GM23248 (cell line): ENCODE measurements at regions not wholly inside any gene's neighbourhood (a gene's known extent, or its start where the extent isn't known, plus 50 kb on each side); places are given as distances from the start of the nearest gene placed in this dataset.

Source experiments
- DNase-seq: peaks from one replicate; pipeline ENCODE4 v3.0.0-alpha.2; 2015
- H2AFZ ChIP-seq: fragments of 200-600 bp; sonication (generic); 2 replicates; pipeline ENCODE4 v1.6.1; 2016; ENCODE audit warnings: antibody characterized with exemption
- H3F3A ChIP-seq: fragments of 200-600 bp; sonication (generic); 2 replicates; pipeline ENCODE4 v1.6.1; 2016; ENCODE audit warnings: mild to moderate bottlenecking, antibody characterized with exemption, mixed run types; ENCODE audit not compliant: insufficient read depth
- H3K27ac ChIP-seq: fragments of 200-600 bp; sonication (generic); 2 replicates; pipeline ENCODE4 v1.5.1; 2016; ENCODE audit warnings: mild to moderate bottlenecking
- H3K27me3 ChIP-seq: fragments of 200-600 bp; sonication (generic); replicated peaks from 2 replicates; pipeline ENCODE4 v1.6.1; 2016; ENCODE audit warnings: mild to moderate bottlenecking; ENCODE audit not compliant: insufficient read depth
- H3K36me3 ChIP-seq: fragments of 200-600 bp; sonication (generic); 2 replicates; pipeline ENCODE4 v1.6.1; 2016; ENCODE audit warnings: low read depth, mild to moderate bottlenecking
- H3K4me1 ChIP-seq: fragments of 200-600 bp; sonication (generic); 2 replicates; pipeline ENCODE4 v1.6.1; 2016; ENCODE audit warnings: mild to moderate bottlenecking; ENCODE audit not compliant: insufficient read depth
- H3K4me2 ChIP-seq: fragments of 200-600 bp; sonication (generic); one replicate; pipeline ENCODE4 v1.6.1; 2016; ENCODE audit warnings: mild to moderate bottlenecking; ENCODE audit not compliant: unreplicated experiment
- H3K4me3 ChIP-seq: fragments of 200-600 bp; sonication (generic); 2 replicates; pipeline ENCODE4 v1.5.1; 2016; ENCODE audit warnings: mild to moderate bottlenecking
- H3K79me2 ChIP-seq: fragments of 200-600 bp; sonication (generic); 2 replicates; pipeline ENCODE4 v1.6.1; 2016; ENCODE audit warnings: mild to moderate bottlenecking; ENCODE audit not compliant: insufficient read depth
- H3K9ac ChIP-seq: fragments of 200-600 bp; sonication (generic); 2 replicates; pipeline ENCODE4 v1.6.1; 2016; ENCODE audit warnings: mild to moderate bottlenecking
- H3K9me2 ChIP-seq: fragments of 200-600 bp; sonication (generic); 2 replicates; pipeline ENCODE4 v1.6.1; 2016; ENCODE audit warnings: mixed run types, mild to moderate bottlenecking, moderate library complexity; ENCODE audit not compliant: insufficient read depth
- H3K9me3 ChIP-seq: fragments of 200-600 bp; sonication (generic); one replicate; pipeline ENCODE4 v1.6.1; 2017; ENCODE audit warnings: low read depth
- H4K20me1 ChIP-seq: fragments of 200-600 bp; sonication (generic); 2 replicates; pipeline ENCODE4 v1.6.0; 2016; ENCODE audit not compliant: insufficient read depth
- EZH2 ChIP-seq: fragments of 200-600 bp; sonication (generic); IDR thresholded peaks from 2 replicates; pipeline ENCODE4 v1.6.1; 2018; ENCODE audit warnings: antibody characterized with exemption, mild to moderate bottlenecking; ENCODE audit not compliant: insufficient read depth, poor library complexity, severe bottlenecking
- EZH2phosphoT487 ChIP-seq: fragments of 200-600 bp; sonication (generic); IDR thresholded peaks from 2 replicates; pipeline ENCODE4 v1.6.1; 2018; ENCODE audit warnings: antibody characterized with exemption, moderate library complexity, mild to moderate bottlenecking, low read depth; ENCODE audit not compliant: insufficient read depth
- WGBS, 2 experiments: methylation state at CpG; one replicate each; pipeline ENCODE4 v1.1.6; 2015 to 2017; ENCODE audit warnings: low lambda C conversion rate in 2 of 2, low coverage in 1 of 2; ENCODE audit errors: missing lambda C conversion rate in 2 of 2; 5-methylcytosine and 5-hydroxymethylcytosine counted together
- in situ Hi-C: fragments of 300-500 bp; cut with MboI; formaldehyde crosslinking; loops from 2 replicates; pipeline ENCODE4 v1.15.0; 2020

DNA sequence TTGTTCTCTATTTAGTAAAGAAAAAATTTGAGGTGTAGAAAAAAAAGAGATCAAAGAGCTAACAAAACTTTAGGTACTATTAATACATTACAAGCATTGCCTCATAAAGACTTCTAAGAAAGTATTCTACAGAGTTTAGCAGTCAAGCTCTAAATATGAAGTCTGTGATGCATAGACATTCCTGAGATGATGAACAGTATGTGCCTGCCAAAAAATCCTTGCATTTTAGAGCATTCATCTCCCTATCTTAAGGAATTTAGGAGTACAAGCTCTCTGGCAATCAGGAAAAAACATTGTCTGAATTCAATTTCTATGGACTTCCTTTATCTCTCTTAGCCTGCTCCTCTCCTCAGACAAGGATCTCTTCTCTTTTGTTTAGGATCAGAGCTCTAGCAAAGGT, 202.6 kb upstream of the LRFN5 start:
- no peak for TF ChIP-seq EZH2phosphoT487
- no peak for TF ChIP-seq EZH2

DNA sequence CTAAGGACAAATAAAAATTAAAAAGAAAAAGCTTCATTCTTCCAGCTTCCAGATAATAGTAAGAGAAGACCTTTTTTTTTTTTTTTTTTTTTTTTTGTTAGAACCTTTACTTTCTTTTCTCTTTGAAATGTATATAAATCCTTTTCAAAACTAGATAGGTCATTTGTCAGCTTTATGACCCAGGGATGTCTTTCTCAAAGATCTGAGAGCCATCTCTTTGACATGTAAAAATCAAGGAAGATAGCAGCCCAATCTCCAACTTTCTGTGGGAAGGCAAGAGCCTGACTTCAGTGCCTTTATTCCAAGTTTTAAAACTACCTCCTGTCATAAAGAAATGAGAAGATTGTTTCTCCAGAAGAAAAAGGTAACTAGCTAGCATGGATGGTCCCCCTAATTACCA, 203.3 kb upstream of the LRFN5 start:
- DNase-seq = no peak
- Histone ChIP-seq H3K36me3 (no peaks in the 10 kb centered on the region), H3F3A (no peaks in the 10 kb centered on the region), H3K27ac (no peak overlapping the region), H4K20me1 (no peaks in the 10 kb centered on the region), H3K4me3 (no peak overlapping the region), H3K4me2 (no peak overlapping the region), H3K9me2 (no peaks in the 10 kb centered on the region), H3K4me1 (no peaks in the 10 kb centered on the region), H3K79me2 (no peaks in the 10 kb centered on the region), H3K9me3 (no peaks in the 10 kb centered on the region), H2AFZ (no peak overlapping the region), H3K9ac (no peak overlapping the region), H3K27me3 (no peaks in the 10 kb centered on the region)
- TF ChIP-seq EZH2 (no peak), EZH2phosphoT487 (no peak)
- in situ Hi-C loops = no loop called here

More for the DNA sequence above, 202.6 kb upstream of the LRFN5 start:
- Histone ChIP-seq H2AFZ (no peak overlapping the region), H3K9me2 (no peaks in the 10 kb centered on the region), H3K27me3 (no peaks in the 10 kb centered on the region), H3K4me3 (no peak overlapping the region), H3K9me3 (no peaks in the 10 kb centered on the region), H3K4me1 (no peaks in the 10 kb centered on the region), H3K79me2 (no peaks in the 10 kb centered on the region), H4K20me1 (no peaks in the 10 kb centered on the region), H3K27ac (no peak overlapping the region), H3K4me2 (no peak overlapping the region), H3F3A (no peaks in the 10 kb centered on the region), H3K9ac (no peak overlapping the region), H3K36me3 (no peaks in the 10 kb centered on the region)
- in situ Hi-C loops = no loop called here
- no peak for DNase-seq

DNA sequence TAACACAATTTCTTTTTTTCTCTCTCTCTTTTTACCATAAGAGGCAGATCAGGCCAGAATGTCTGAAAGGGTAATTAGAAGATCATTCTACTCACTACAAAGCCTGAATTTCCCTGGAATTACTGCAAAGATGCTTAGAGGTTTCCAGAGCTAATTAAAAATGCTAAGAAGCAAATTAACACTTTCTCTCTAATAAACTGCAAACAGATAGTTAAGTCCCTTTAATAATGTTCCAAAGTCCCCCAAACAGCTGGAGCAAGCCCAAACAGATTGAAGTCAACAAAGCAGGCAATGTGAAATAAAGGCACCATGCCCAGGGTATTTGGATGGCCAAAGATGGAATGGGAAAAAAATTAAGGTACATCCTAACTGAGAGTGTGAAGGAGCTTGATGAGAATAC, 208.8 kb upstream of the LRFN5 start:
- TF ChIP-seq EZH2phosphoT487 = no peak
- no peak for TF ChIP-seq EZH2
- in situ Hi-C loops = no loop called here
- H3F3A ChIP-seq = no peaks in the 10 kb centered on the region
- H3K4me2 ChIP-seq = no peak overlapping the region
- H3K9ac ChIP-seq = no peak overlapping the region
- no peaks in the 10 kb centered on the region for H3K9me3 ChIP-seq
- H3K9me2 ChIP-seq = no peaks in the 10 kb centered on the region
- H3K4me1 ChIP-seq = no peaks in the 10 kb centered on the region
- no peaks in the 10 kb centered on the region for H3K79me2 ChIP-seq
- no peak overlapping the region for H2AFZ ChIP-seq
- H3K4me3 ChIP-seq = no peak overlapping the region
- no peak for DNase-seq
- H4K20me1 ChIP-seq = no peaks in the 10 kb centered on the region
- no peaks in the 10 kb centered on the region for H3K27me3 ChIP-seq
- H3K27ac ChIP-seq = no peak overlapping the region
- H3K36me3 ChIP-seq = no peaks in the 10 kb centered on the region

DNA sequence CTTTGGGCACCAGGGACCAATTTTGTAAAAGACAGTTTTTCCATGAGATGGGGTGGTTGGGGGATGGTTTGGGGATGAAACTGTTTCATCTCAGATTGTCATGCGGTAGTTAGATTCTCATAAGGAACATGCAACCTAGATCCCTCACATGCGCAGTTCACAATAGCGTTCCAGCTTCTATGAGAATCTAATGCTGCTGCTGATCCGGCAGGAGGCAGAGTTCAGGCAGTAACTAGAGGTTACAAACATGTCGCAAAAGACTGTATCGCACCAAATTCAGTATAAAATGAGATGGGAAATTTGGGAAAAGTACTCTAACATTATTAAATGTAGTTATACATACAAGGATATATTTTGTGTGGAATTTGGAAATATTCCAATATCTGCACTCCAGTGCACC, 213.2 kb upstream of the LRFN5 start:
- in situ Hi-C loops = no loop called here
- H3K4me1 ChIP-seq = no peaks in the 10 kb centered on the region
- WGBS, 2 experiments = 60 to 61% methylated on average over 6 of the region's 6 CpGs
- TF ChIP-seq EZH2phosphoT487 (no peak), EZH2 (no peak)
- H3K9ac ChIP-seq = no peak overlapping the region
- DNase-seq = no peak
- no peaks in the 10 kb centered on the region for H3K9me3 ChIP-seq
- no peaks in the 10 kb centered on the region for H3F3A ChIP-seq
- no peak overlapping the region for H3K4me3 ChIP-seq
- no peaks in the 10 kb centered on the region for H4K20me1 ChIP-seq
- H3K27me3 ChIP-seq = no peaks in the 10 kb centered on the region
- H3K79me2 ChIP-seq = no peaks in the 10 kb centered on the region
- H3K9me2 ChIP-seq = no peaks in the 10 kb centered on the region
- H2AFZ ChIP-seq = no peak overlapping the region
- H3K27ac ChIP-seq = no peak overlapping the region
- no peaks in the 10 kb centered on the region for H3K36me3 ChIP-seq
- H3K4me2 ChIP-seq = no peak overlapping the region

DNA sequence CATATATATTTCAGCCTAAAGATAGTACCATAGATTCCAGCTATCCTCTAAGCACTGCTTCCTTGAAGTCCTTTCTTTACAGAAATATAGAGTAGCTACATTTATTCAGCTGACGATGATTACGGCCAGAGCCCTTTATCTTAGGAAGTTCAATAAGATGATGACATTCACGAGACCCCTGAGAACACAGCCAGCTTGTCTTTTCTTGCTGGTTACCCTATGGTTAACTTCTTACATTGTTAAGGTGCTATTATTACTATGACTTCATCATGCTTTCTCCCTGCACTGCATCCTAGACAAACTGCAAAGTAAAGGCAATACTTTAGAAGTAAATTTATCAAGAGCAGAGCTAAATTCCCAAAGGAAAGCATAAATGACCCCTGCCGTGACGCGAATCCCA, 214.4 kb upstream of the LRFN5 start:
- H3K27ac ChIP-seq = no peak overlapping the region
- no peaks in the 10 kb centered on the region for H3K4me1 ChIP-seq
- H3K4me3 ChIP-seq = no peak overlapping the region
- TF ChIP-seq EZH2phosphoT487 (no peak), EZH2 (no peak)
- no peak for DNase-seq
- no peaks in the 10 kb centered on the region for H3K27me3 ChIP-seq
- WGBS, 2 experiments = 34 to 42% methylated on average over 6 of the region's 6 CpGs
- no peaks in the 10 kb centered on the region for H3F3A ChIP-seq
- H3K4me2 ChIP-seq = no peak overlapping the region
- H4K20me1 ChIP-seq = no peaks in the 10 kb centered on the region
- H2AFZ ChIP-seq = no peak overlapping the region
- H3K9me2 ChIP-seq = no peaks in the 10 kb centered on the region
- H3K79me2 ChIP-seq = no peaks in the 10 kb centered on the region
- H3K9ac ChIP-seq = no peak overlapping the region
- H3K9me3 ChIP-seq = no peaks in the 10 kb centered on the region
- in situ Hi-C loops = no loop called here
- no peaks in the 10 kb centered on the region for H3K36me3 ChIP-seq
